ENCODE measurements at regions not wholly inside any gene's neighbourhood (a gene's known extent, or its start where the extent isn't known, plus 50 kb on each side); places are given as distances from the start of the nearest gene placed in this dataset.

DNA sequence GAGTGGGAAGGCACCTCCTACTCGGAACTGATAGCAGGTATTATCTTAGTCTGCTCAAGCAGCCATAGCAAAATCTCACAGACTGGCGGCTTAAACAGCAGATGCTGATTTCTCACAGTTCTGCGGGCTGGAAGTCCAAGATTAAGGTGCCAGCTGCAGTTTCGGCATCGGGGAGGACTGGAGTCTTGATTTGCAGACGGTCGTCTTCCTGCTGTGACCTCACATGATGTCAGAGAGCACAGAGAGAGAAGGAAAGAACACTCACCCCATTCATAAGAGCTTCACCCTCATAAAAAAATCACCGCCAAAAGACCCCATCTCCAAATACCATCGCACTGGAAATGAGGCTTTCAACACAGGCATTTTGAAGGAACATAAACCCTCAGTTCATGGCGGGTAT, 216.5 kb upstream of the PITRM1 start:
- H2AFZ ChIP-seq (replicated peaks), result no peak overlapping the region
- no peaks in the 10 kb centered on the region for H3K4me1 ChIP-seq
- no peak overlapping the region for H3K4me3 ChIP-seq
- Mint-ChIP-seq H3K9me3 (peaks cover 11% of the 10 kb centered on the region), H3K27ac (no peak overlapping the region), H3K4me3 (no peak overlapping the region), H3K27me3 (ENCODE audit: insufficient read depth, low read depth) (peaks cover 6% of the 10 kb centered on the region), H3K36me3 (no peaks in the 10 kb centered on the region), H3K4me1 (no peaks in the 10 kb centered on the region)
- H3F3A ChIP-seq (ENCODE audit: low read depth), result no peaks in the 10 kb centered on the region
- H3K9me3 ChIP-seq (ENCODE audit: low read depth), result no peaks in the 10 kb centered on the region
- H3K9ac ChIP-seq, result no peak overlapping the region
- H4K20me1 ChIP-seq (ENCODE audit: low read depth), result no peaks in the 10 kb centered on the region
- no peaks in the 10 kb centered on the region for H3K27me3 ChIP-seq
- no peak overlapping the region for H3K4me2 ChIP-seq
- no peaks in the 10 kb centered on the region for H3K36me3 ChIP-seq
- no peak for TF ChIP-seq EZH2phosphoT487 (IDR thresholded peaks at IDR 0.05)
- TF ChIP-seq, protein P1, sequence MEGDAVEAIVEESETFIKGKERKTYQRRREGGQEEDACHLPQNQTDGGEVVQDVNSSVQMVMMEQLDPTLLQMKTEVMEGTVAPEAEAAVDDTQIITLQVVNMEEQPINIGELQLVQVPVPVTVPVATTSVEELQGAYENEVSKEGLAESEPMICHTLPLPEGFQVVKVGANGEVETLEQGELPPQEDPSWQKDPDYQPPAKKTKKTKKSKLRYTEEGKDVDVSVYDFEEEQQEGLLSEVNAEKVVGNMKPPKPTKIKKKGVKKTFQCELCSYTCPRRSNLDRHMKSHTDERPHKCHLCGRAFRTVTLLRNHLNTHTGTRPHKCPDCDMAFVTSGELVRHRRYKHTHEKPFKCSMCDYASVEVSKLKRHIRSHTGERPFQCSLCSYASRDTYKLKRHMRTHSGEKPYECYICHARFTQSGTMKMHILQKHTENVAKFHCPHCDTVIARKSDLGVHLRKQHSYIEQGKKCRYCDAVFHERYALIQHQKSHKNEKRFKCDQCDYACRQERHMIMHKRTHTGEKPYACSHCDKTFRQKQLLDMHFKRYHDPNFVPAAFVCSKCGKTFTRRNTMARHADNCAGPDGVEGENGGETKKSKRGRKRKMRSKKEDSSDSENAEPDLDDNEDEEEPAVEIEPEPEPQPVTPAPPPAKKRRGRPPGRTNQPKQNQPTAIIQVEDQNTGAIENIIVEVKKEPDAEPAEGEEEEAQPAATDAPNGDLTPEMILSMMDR (IDR thresholded peaks at IDR 0.05), result no peak
- no peak for TF ChIP-seq EZH2 (IDR thresholded peaks at IDR 0.05)
- no peak overlapping the region for H3K27ac ChIP-seq
- no peak for DNase-seq (ENCODE audit: low spot score)
- no peaks in the 10 kb centered on the region for H3K79me2 ChIP-seq (ENCODE audit: low read depth)

DNA sequence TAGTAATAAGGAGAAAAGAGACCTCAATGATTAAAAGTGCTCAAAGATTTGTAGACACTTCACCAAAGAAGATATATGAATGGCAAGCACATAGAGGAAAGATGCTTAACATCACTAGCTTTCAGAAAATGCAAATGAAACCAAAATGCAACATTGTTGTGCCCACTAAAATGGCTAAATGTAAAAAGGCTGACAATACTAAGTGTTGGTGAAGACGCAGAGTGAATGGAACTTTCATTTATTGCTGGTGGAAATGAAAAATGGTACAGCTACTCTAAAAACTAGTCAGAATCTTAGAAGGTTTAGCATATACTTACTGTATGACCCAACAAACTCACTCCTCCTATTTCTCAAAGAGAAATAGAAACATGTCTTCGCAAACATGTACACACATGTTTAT, 212.9 kb upstream of the PITRM1 start:
- Histone ChIP-seq H3K9me3 (ENCODE audit: low read depth) (no peaks in the 10 kb centered on the region), H2AFZ (replicated peaks) (no peak overlapping the region), H3K27ac (no peak overlapping the region), H3F3A (ENCODE audit: low read depth) (no peaks in the 10 kb centered on the region), H4K20me1 (ENCODE audit: low read depth) (no peaks in the 10 kb centered on the region), H3K79me2 (ENCODE audit: low read depth) (no peaks in the 10 kb centered on the region), H3K4me1 (no peaks in the 10 kb centered on the region), H3K36me3 (no peaks in the 10 kb centered on the region), H3K27me3 (no peaks in the 10 kb centered on the region), H3K4me2 (no peak overlapping the region), H3K9ac (no peak overlapping the region), H3K4me3 (no peak overlapping the region)
- Mint-ChIP-seq H3K27ac (no peak overlapping the region), H3K9me3 (peaks cover 7% of the 10 kb centered on the region), H3K4me1 (no peaks in the 10 kb centered on the region), H3K36me3 (no peaks in the 10 kb centered on the region), H3K27me3 (ENCODE audit: insufficient read depth, low read depth) (no peaks in the 10 kb centered on the region), H3K4me3 (no peak overlapping the region)
- no peak for DNase-seq (ENCODE audit: low spot score)
- TF ChIP-seq, protein P1 (IDR thresholded peaks at IDR 0.05), result no peak
- no peak for TF ChIP-seq EZH2phosphoT487 (IDR thresholded peaks at IDR 0.05)
- no peak for TF ChIP-seq EZH2 (IDR thresholded peaks at IDR 0.05)

DNA sequence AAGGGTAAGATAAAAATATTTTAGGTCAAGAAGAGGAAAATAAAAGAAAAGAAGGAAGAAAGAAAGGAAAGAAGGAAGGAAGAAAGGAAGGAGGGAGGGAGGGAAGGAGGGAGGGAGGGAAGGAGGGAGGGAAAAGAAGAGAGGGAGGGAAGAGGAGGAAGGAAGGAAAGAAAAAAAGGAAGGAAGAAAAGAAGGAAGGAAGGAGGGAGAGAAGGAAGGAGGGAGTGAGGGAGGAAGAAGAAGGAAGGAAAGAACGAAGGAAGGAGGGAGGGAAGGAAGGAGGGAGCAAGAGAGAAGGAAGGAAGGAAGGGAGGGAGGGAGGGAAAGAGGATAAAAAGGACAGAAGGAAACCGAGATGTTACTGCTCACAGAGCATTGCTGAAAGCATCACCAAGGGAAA, 209.5 kb upstream of the PITRM1 start:
- no peaks in the 10 kb centered on the region for H4K20me1 ChIP-seq (ENCODE audit: low read depth)
- no peak for DNase-seq (ENCODE audit: low spot score)
- Mint-ChIP-seq H3K36me3 (no peaks in the 10 kb centered on the region), H3K4me1 (no peaks in the 10 kb centered on the region), H3K9me3 (peaks cover 15% of the 10 kb centered on the region), H3K4me3 (no peak overlapping the region), H3K27me3 (ENCODE audit: insufficient read depth, low read depth) (no peaks in the 10 kb centered on the region), H3K27ac (no peak overlapping the region)
- H3K27me3 ChIP-seq, result no peaks in the 10 kb centered on the region
- no peak overlapping the region for H3K4me2 ChIP-seq
- H3K27ac ChIP-seq, result no peak overlapping the region
- H3K79me2 ChIP-seq (ENCODE audit: low read depth), result no peaks in the 10 kb centered on the region
- H2AFZ ChIP-seq (replicated peaks), result no peak overlapping the region
- H3K4me1 ChIP-seq, result no peaks in the 10 kb centered on the region
- no peaks in the 10 kb centered on the region for H3K36me3 ChIP-seq
- no peak overlapping the region for H3K9ac ChIP-seq
- no peak for TF ChIP-seq EZH2 (IDR thresholded peaks at IDR 0.05)
- TF ChIP-seq EZH2phosphoT487 (IDR thresholded peaks at IDR 0.05), result no peak
- TF ChIP-seq, protein P1 (IDR thresholded peaks at IDR 0.05), result no peak
- no peaks in the 10 kb centered on the region for H3K9me3 ChIP-seq (ENCODE audit: low read depth)
- H3F3A ChIP-seq (ENCODE audit: low read depth), result no peaks in the 10 kb centered on the region
- no peak overlapping the region for H3K4me3 ChIP-seq

Measured in neural progenitor cell (in vitro differentiated cells).